HG02610 (cell line): ENCODE measurements at regions not wholly inside any gene's neighbourhood (a gene's known extent, or its start where the extent isn't known, plus 50 kb on each side); places are given as distances from the start of the nearest gene placed in this dataset.
"Not testable (repeated sequence)": the region's sequence is repeated elsewhere in the genome, so short reads cannot be mapped to it uniquely, and the experiment has no call there.

Experiments
- ATAC-seq: cut with Tn5 transposase; IDR thresholded peaks from one replicate; pipeline ENCODE4 v1.9.1; 2021; ENCODE audit warnings: mild to moderate bottlenecking, moderate library complexity; ENCODE audit not compliant: unreplicated experiment

- ATAC-seq, result no peak
Observed at GRCh38 chr5:125914471-125914870, 508.7 kb upstream of the GRAMD2B start.

- not testable (repeated sequence) for ATAC-seq
Observed at GRCh38 chr5:125923958-125924357, 499.3 kb upstream of the GRAMD2B start.

- peak; percentile 84 for ATAC-seq
Observed at GRCh38 chr5:125926172-125926571, 497.0 kb upstream of the GRAMD2B start.

GRCh38 chr5:125928663-125929062 lies 494.5 kb upstream of the GRAMD2B start:
- no peak for ATAC-seq

GRCh38 chr5:125950012-125950615 lies 473.1 kb upstream of the GRAMD2B start:
- no peak for ATAC-seq

GRCh38 chr5:125961150-125961549 lies 462.1 kb upstream of the GRAMD2B start:
- peak; percentile 97 for ATAC-seq

- no peak for ATAC-seq
Observed at GRCh38 chr5:125965577-125965976, 457.6 kb upstream of the GRAMD2B start.

GRCh38 chr5:125967576-125967975 lies 455.6 kb upstream of the GRAMD2B start:
- no peak for ATAC-seq

GRCh38 chr5:125969011-125969813 lies 454.0 kb upstream of the GRAMD2B start:
- ATAC-seq, result no peak

GRCh38 chr5:125969814-125970171 lies 453.4 kb upstream of the GRAMD2B start:
- ATAC-seq, result no peak

GRCh38 chr5:125970631-125971307 lies 452.4 kb upstream of the GRAMD2B start:
- ATAC-seq, result no peak

- no peak for ATAC-seq
Observed at GRCh38 chr5:125972706-125973105, 450.5 kb upstream of the GRAMD2B start.

- no peak for ATAC-seq
Observed at GRCh38 chr5:125974679-125975078, 448.5 kb upstream of the GRAMD2B start.

GRCh38 chr5:125976421-125977000 lies 446.7 kb upstream of the GRAMD2B start:
- ATAC-seq, result no peak

- no peak for ATAC-seq
Observed at GRCh38 chr5:125978015-125978414, 445.2 kb upstream of the GRAMD2B start.

GRCh38 chr5:125979636-125980035 lies 443.6 kb upstream of the GRAMD2B start:
- ATAC-seq, result no peak

- ATAC-seq, result no peak
Observed at GRCh38 chr5:125981016-125981415, 442.2 kb upstream of the GRAMD2B start.

- ATAC-seq, result no peak
Observed at GRCh38 chr5:125987677-125988255, 435.4 kb upstream of the GRAMD2B start.

- no peak for ATAC-seq
Observed at GRCh38 chr5:125992050-125992449, 431.2 kb upstream of the GRAMD2B start.

- not testable (repeated sequence) for ATAC-seq
Observed at GRCh38 chr5:125999271-126000030, 423.8 kb upstream of the GRAMD2B start.

- no peak for ATAC-seq
Observed at GRCh38 chr5:126000507-126000906, 422.7 kb upstream of the GRAMD2B start.
